ENCODE measurements at regions not wholly inside any gene's neighbourhood (a gene's known extent, or its start where the extent isn't known, plus 50 kb on each side); places are given as distances from the start of the nearest gene placed in this dataset.

DNA sequence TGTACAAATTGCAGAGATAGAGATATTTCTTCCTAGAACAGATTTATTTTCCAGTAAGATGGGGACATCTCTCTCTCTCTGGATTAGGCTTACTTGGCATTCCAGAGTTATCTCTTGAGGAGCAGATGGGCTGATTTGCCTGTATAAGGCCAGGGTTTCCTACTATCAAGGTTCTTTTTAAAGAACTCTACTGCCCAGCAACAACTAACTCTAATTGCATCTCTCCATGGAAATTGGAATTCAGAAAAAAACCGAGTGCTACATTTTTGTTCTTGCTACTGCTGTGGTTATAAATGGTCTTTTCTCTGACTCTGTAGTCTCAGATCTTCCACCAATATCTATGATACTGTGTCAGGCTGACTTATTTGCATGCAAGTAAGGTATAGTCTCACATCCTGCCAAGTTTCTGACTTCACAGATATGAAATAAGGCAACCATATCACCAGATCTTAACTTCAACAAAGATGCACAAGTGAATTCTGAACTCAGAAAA is 161.1 kb downstream of the CRPPA start (continued):
- no peak for TF ChIP-seq GMEB1 (CRISPR knock-in tag; IDR thresholded peaks at IDR 0.05)
- 0 out of 2 replicates have a peak, but pooled peaks have one; percentile 55 for TF ChIP-seq ZBTB2 (IDR thresholded peaks at IDR 0.05)
- no peak for TF ChIP-seq BCL6 (CRISPR knock-in tag; IDR thresholded peaks at IDR 0.05)
- TF ChIP-seq ZNF282 (CRISPR knock-in tag; IDR thresholded peaks at IDR 0.05) = no peak
- no peak for TF ChIP-seq SIX5 (IDR thresholded peaks at IDR 0.05; ENCODE audit: borderline replicate concordance in 1 of 2, insufficient read depth in 1 of 2, low read depth in 1 of 2, low read length in 2 of 2)
- TF ChIP-seq HDAC3 (IDR thresholded peaks at IDR 0.05; ENCODE audit: borderline replicate concordance, partially characterized antibody) = peak; percentile 58
- no peak for TF ChIP-seq MAZ (CRISPR knock-in tag; conservative IDR thresholded peaks at IDR 0.05 in 1 of 2, IDR thresholded peaks at IDR 0.05 in 1 of 2)
- TF ChIP-seq SRF (CRISPR knock-in tag; IDR thresholded peaks at IDR 0.05) = peak in 1 of 2 experiments; percentile 92; a peak in 2 of 4 replicates
- no peak for TF ChIP-seq ZNF354B (CRISPR knock-in tag; IDR thresholded peaks at IDR 0.05)
- no peak for TF ChIP-seq CREB3L1 (IDR thresholded peaks at IDR 0.05; ENCODE audit: borderline replicate concordance, low read depth)
- no peak for TF ChIP-seq JUNB (CRISPR knock-in tag; conservative IDR thresholded peaks at IDR 0.05)
- TF ChIP-seq DDX20 (tag; IDR thresholded peaks at IDR 0.05; ENCODE audit: low read depth) = no peak; the same call in none of the 2 replicates
- no peak for TF ChIP-seq ZNF347 (CRISPR knock-in tag; IDR thresholded peaks at IDR 0.05; ENCODE audit: low read depth)
- TF ChIP-seq SREBF1 (IDR thresholded peaks at IDR 0.05; ENCODE audit: borderline replicate concordance, low read depth, low read length) = no peak
- TF ChIP-seq FOXM1 (IDR thresholded peaks at IDR 0.05; ENCODE audit: low read depth) = peak; percentile 52; the same call in 1 of the 2 replicates
- TF ChIP-seq FOXM1 (CRISPR knock-in tag; IDR thresholded peaks at IDR 0.05; ENCODE audit: low read depth) = no peak
- no peak for TF ChIP-seq DIDO1 (tag; IDR thresholded peaks at IDR 0.05; ENCODE audit: low read depth)
- TF ChIP-seq NR2C1 (IDR thresholded peaks at IDR 0.05) = no peak
- TF ChIP-seq NR2C1 (tag; IDR thresholded peaks at IDR 0.05) = no peak
- no peak for TF ChIP-seq ZC3H11A (IDR thresholded peaks at IDR 0.05; ENCODE audit: low read depth, low read length)
- no peak for TF ChIP-seq FOXK1 (CRISPR knock-in tag; IDR thresholded peaks at IDR 0.05; ENCODE audit: borderline replicate concordance)
- TF ChIP-seq ZNF76 (CRISPR knock-in tag; IDR thresholded peaks at IDR 0.05; ENCODE audit: borderline replicate concordance) = no peak
- TF ChIP-seq PREB (CRISPR knock-in tag; IDR thresholded peaks at IDR 0.05) = no peak
- TF ChIP-seq ELF1 (tag; IDR thresholded peaks at IDR 0.05) = no peak
